ENCODE measurements at regions not wholly inside any gene's neighbourhood (a gene's known extent, or its start where the extent isn't known, plus 50 kb on each side); places are given as distances from the start of the nearest gene placed in this dataset.

GRCh38 chr12:76241371-76241770, 106.8 kb downstream of the BBS10 start:
- Mint-ChIP-seq H3K4me1 (ENCODE audit: low read depth) (peaks cover 46% of the 10 kb centered on the region), H3K9me3 (no peaks in the 10 kb centered on the region), H3K27me3 (ENCODE audit: insufficient read depth) (no peaks in the 10 kb centered on the region; the same call in 1 of the 2 replicates), H3K36me3 (ENCODE audit: low read depth) (no peaks in the 10 kb centered on the region), H3K4me3 (no peak overlapping the region), H3K27ac (no peak overlapping the region)
- no peak; the same call in 1 of the 2 replicates for TF ChIP-seq CTCF (IDR thresholded peaks at IDR 0.05)
- no peak for DNase-seq

- no peaks in the 10 kb centered on the region for H3K27me3 Mint-ChIP-seq (ENCODE audit: insufficient read depth)
- peaks cover 51% of the 10 kb centered on the region for H3K4me1 Mint-ChIP-seq (ENCODE audit: low read depth)
- H3K4me3 Mint-ChIP-seq: no peak overlapping the region
- no peak for TF ChIP-seq CTCF (IDR thresholded peaks at IDR 0.05)
- H3K9me3 Mint-ChIP-seq: no peaks in the 10 kb centered on the region
- no peak for DNase-seq
- no peaks in the 10 kb centered on the region for H3K36me3 Mint-ChIP-seq (ENCODE audit: low read depth)
- H3K27ac Mint-ChIP-seq: no peak overlapping the region
Measured at GRCh38 chr12:76240281-76240680, 107.9 kb downstream of the BBS10 start.

- Mint-ChIP-seq H3K36me3 (ENCODE audit: low read depth) (no peaks in the 10 kb centered on the region), H3K27me3 (ENCODE audit: insufficient read depth) (no peaks in the 10 kb centered on the region)
Measured at GRCh38 chr12:76238688-76239087, 109.5 kb downstream of the BBS10 start.

DNA sequence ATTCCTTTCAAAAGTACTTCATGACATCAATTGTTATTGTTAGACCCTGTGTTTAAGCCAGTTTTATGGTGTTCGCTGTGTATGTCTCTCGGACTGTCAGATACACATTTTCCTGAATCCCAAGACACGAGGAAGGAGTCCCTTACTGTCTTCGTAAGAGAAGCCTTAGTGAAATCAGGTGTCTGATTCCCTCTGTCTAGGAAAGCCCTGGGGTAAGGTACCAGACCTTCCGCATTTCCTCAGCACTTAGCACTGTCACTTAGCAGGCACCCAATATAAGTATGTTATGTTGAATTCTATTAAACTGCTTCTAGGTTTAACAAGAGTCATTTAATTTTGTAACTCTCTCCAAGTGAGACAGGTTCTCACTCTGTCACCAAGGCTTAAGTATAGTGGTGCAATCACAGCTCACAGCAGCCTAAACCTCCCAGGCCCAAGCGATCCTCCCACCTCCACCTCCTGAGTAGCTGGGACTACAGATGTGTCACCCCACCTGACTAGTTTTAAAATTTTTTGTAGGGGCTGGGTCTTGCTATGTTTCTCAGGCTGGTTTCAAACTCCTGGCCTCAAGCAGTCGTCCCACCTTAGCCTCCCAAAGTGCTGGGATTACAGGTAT, 111.0 kb downstream of the BBS10 start:
- no peak for DNase-seq
- no peak for TF ChIP-seq CTCF (IDR thresholded peaks at IDR 0.05)
- Mint-ChIP-seq H3K27me3 (ENCODE audit: insufficient read depth) (no peaks in the 10 kb centered on the region), H3K4me3 (no peak overlapping the region), H3K27ac (no peak overlapping the region), H3K36me3 (ENCODE audit: low read depth) (no peaks in the 10 kb centered on the region), H3K9me3 (no peaks in the 10 kb centered on the region), H3K4me1 (ENCODE audit: low read depth) (peaks cover 42% of the 10 kb centered on the region)

More at GRCh38 chr12:76238688-76239087, 109.5 kb downstream of the BBS10 start:
- Mint-ChIP-seq H3K9me3 (no peaks in the 10 kb centered on the region), H3K4me3 (no peak overlapping the region), H3K4me1 (ENCODE audit: low read depth) (peaks cover 51% of the 10 kb centered on the region), H3K27ac (no peak overlapping the region; the same call in 1 of the 2 replicates)
- no peak for DNase-seq
- no peak for TF ChIP-seq CTCF (IDR thresholded peaks at IDR 0.05)

DNA sequence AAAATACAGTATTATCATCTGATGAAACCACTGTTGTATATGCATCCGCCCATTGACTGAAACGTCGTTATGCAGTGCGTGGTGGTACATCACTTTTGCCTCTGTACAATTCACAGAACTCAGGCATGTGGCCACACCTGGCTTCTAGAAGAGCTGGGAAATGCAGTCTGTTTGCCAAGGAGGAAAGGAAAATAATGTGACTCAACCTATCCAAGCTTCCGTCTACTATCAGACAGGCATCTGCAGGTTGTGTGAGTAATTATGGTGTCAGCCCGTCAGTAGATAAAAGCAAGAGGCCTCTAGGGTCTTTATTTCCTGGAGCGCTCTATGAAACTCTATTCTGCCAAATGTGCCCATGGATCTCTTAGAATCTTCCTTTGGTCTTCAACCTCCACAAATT, 111.6 kb downstream of the BBS10 start:
- DNase-seq: peak; percentile 45

More for the DNA sequence above, 111.6 kb downstream of the BBS10 start:
- TF ChIP-seq CTCF (IDR thresholded peaks at IDR 0.05): no peak
- no peaks in the 10 kb centered on the region for H3K36me3 Mint-ChIP-seq (ENCODE audit: low read depth)
- H3K9me3 Mint-ChIP-seq: no peaks in the 10 kb centered on the region
- H3K27me3 Mint-ChIP-seq (ENCODE audit: insufficient read depth): no peaks in the 10 kb centered on the region
- peaks cover 42% of the 10 kb centered on the region for H3K4me1 Mint-ChIP-seq (ENCODE audit: low read depth)
- H3K4me3 Mint-ChIP-seq: no peak overlapping the region
- H3K27ac Mint-ChIP-seq: no peak overlapping the region

All from HFFc6 (cell line).